Testis (tissue), 2 donors: ENCODE measurements at regions not wholly inside any gene's neighbourhood (a gene's known extent, or its start where the extent isn't known, plus 50 kb on each side); places are given as distances from the start of the nearest gene placed in this dataset.

ENCODE experiments used
- POLR2A ChIP-seq: fragments of 450-650 bp; IDR thresholded peaks from one replicate; pipeline ENCODE4 v1.6.1; 2017; ENCODE audit warnings: antibody characterized with exemption, mild to moderate bottlenecking, moderate library complexity
- TF ChIP-seq, protein P1 (sequence below), 3 experiments: fragments of 450-650 bp in 2 of 3; fragments of 200-600 bp in 1 of 3; sonication (generic) in 1 of 3; IDR thresholded peaks; one replicate each; pipeline ENCODE4 v1.5.1; 2016 to 2019; ENCODE audit warnings: antibody characterized with exemption in 3 of 3, mild to moderate bottlenecking in 2 of 3, moderate library complexity in 1 of 3

DNA sequence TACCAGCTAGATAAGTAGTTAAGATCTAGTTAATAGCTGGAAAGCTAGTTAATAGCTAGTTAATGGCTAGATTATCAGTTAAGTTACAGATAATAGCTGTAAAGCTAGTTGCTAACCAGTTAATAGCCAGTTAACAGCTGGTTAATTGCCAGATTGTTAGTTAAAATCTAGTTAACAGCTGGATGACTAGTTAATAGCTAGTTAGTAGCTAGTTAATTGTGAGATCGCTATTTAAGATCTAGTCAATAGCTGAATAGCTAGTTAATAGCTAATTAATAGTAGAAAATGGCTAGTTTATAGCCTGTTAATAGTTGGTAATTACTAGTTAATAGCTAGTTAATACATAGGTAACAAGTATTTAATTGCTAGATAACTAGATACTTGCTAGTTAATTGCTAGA is 630.5 kb upstream of the CT83 start:
- TF ChIP-seq, protein P1, sequence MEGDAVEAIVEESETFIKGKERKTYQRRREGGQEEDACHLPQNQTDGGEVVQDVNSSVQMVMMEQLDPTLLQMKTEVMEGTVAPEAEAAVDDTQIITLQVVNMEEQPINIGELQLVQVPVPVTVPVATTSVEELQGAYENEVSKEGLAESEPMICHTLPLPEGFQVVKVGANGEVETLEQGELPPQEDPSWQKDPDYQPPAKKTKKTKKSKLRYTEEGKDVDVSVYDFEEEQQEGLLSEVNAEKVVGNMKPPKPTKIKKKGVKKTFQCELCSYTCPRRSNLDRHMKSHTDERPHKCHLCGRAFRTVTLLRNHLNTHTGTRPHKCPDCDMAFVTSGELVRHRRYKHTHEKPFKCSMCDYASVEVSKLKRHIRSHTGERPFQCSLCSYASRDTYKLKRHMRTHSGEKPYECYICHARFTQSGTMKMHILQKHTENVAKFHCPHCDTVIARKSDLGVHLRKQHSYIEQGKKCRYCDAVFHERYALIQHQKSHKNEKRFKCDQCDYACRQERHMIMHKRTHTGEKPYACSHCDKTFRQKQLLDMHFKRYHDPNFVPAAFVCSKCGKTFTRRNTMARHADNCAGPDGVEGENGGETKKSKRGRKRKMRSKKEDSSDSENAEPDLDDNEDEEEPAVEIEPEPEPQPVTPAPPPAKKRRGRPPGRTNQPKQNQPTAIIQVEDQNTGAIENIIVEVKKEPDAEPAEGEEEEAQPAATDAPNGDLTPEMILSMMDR (IDR thresholded peaks at IDR 0.05), result no peak
- TF ChIP-seq POLR2A, result no peak
